MM.1S (cell line): ENCODE measurements at regions not wholly inside any gene's neighbourhood (a gene's known extent, or its start where the extent isn't known, plus 50 kb on each side); places are given as distances from the start of the nearest gene placed in this dataset.

Experiments used
- CTCF ChIP-seq: fragments of 300-600 bp; sonication (generic); IDR thresholded peaks from 2 replicates; pipeline ENCODE4 v1.5.1; 2016; ENCODE audit warnings: antibody characterized with exemption, low read length, mixed read lengths
- EZH2 ChIP-seq: fragments of 300-600 bp; sonication (generic); optimal IDR thresholded peaks from 2 replicates; pipeline ENCODE3; 2017; ENCODE audit warnings: low read depth, mild to moderate bottlenecking, antibody characterized with exemption, low read length, mixed read lengths

- TF ChIP-seq EZH2: no peak
- no peak for TF ChIP-seq CTCF
These were observed 963.8 kb upstream of the FLRT2 start for GRCh38 chr14:84566109-84566508.
